GM12878 (cell line): ENCODE measurements at regions not wholly inside any gene's neighbourhood (a gene's known extent, or its start where the extent isn't known, plus 50 kb on each side); places are given as distances from the start of the nearest gene placed in this dataset.

Experiments used
- ATAC-seq: fragments of 200-7000 bp; cut with Tn5 transposase; 3 replicates; pipeline ENCODE4 v1.9.1; 2020; ENCODE audit warnings: mild to moderate bottlenecking, moderate library complexity
- BruUV-seq: library from RNA; stranded (reverse); fragments of 400-500 nt; replicated peaks from 2 replicates; lab custom pipeline; 2021; lab: Mats Ljungman, UMichigan
- CTCF ChIA-PET: fragments of 300-600 bp; sonication (Branson Sonifier 250); formaldehyde crosslinking; extraction: SDS; loops from one replicate; lab custom pipeline; 2021; ENCODE audit warnings: inconsistent platforms; lab: Yijun Ruan, JAX
- POLR2A ChIA-PET: fragments of 350-600 bp; formaldehyde crosslinking; extraction: SDS; loops from one replicate; lab custom pipeline; 2021; ENCODE audit warnings: inconsistent platforms; lab: Charles Lee
- RAD21 ChIA-PET: fragments of 300-600 bp; sonication (Branson Sonifier 250); formaldehyde crosslinking; loops from one replicate; lab custom pipeline; 2023; ENCODE audit warnings: antibody characterized with exemption; ENCODE audit not compliant: unreplicated experiment; lab: Charles Lee
- SMC1A ChIA-PET: fragments of 300-600 bp; sonication (Branson Sonifier 250); formaldehyde crosslinking; loops from one replicate; lab custom pipeline; 2023; ENCODE audit not compliant: unreplicated experiment, uncharacterized antibody; lab: Charles Lee
- DNase-seq: peaks from one replicate; pipeline ENCODE4 v3.0.0-alpha.2; 2011; ENCODE audit warnings: low read depth, low spot score
- FAIRE-seq: peaks from 3 replicates; lab custom pipeline; 2011; peaks lifted over from hg19 to GRCh38; lab: Jason Lieb, UNC
- H2AFZ ChIP-seq: 2 replicates; pipeline ENCODE4 v1.6.0; 2011; ENCODE audit warnings: low read depth, low read length, control low read depth; ENCODE audit not compliant: control insufficient read depth
- H3K27ac ChIP-seq: 2 replicates; pipeline ENCODE4 v1.5.1; 2011; ENCODE audit warnings: control low read depth; ENCODE audit not compliant: control insufficient read depth, insufficient read depth
- H3K27me3 ChIP-seq, 2 experiments: replicated peaks in 1 of 2; 2 replicates each; pipeline versions ENCODE4 v1.6.0 to v1.6.1; 2011; ENCODE audit warnings: low read length in 1 of 2; ENCODE audit not compliant: control insufficient read depth in 2 of 2, insufficient read depth in 2 of 2
- H3K36me3 ChIP-seq, 2 experiments: 2 replicates each; pipeline ENCODE4 v1.5.1; 2011; ENCODE audit warnings: low read length in 1 of 2; ENCODE audit not compliant: control insufficient read depth in 2 of 2, insufficient read depth in 2 of 2
- H3K4me1 ChIP-seq: 2 replicates; pipeline ENCODE4 v1.6.1; 2011; ENCODE audit warnings: mild to moderate bottlenecking, low read length, moderate library complexity, mixed read lengths; ENCODE audit not compliant: control insufficient read depth, insufficient read depth
- H3K4me2 ChIP-seq: 2 replicates; pipeline ENCODE4 v1.6.0; 2011; ENCODE audit warnings: control low read depth; ENCODE audit not compliant: control insufficient read depth, insufficient read depth
- H3K4me3 ChIP-seq: fragments of 200-600 bp; sonication (generic); 2 replicates; pipeline ENCODE4 v1.5.1; 2016
- H3K79me2 ChIP-seq: 2 replicates; pipeline ENCODE4 v1.6.0; 2011; ENCODE audit warnings: low read length; ENCODE audit not compliant: control insufficient read depth, insufficient read depth
- H3K9ac ChIP-seq: 2 replicates; pipeline ENCODE4 v1.8.0; 2011; ENCODE audit warnings: low read length, control low read depth, mixed read lengths; ENCODE audit not compliant: control insufficient read depth, insufficient read depth
- H3K9me3 ChIP-seq: replicated peaks from 3 replicates; pipeline ENCODE4 v1.5.1; 2011; ENCODE audit warnings: mild to moderate bottlenecking, low read length; ENCODE audit not compliant: control insufficient read depth, insufficient read depth
- H4K20me1 ChIP-seq: 2 replicates; pipeline ENCODE4 v1.6.0; 2011; ENCODE audit not compliant: control insufficient read depth, insufficient read depth
- ATF7 ChIP-seq: fragments of 450-650 bp; IDR thresholded peaks from 2 replicates; pipeline ENCODE4 v1.6.1; 2016; ENCODE audit warnings: low read depth, mild to moderate bottlenecking
- CUX1 ChIP-seq: IDR thresholded peaks from 2 replicates; pipeline ENCODE4 v1.6.1; 2012; ENCODE audit warnings: improper control_type of control experiment, low read depth, low read length; ENCODE audit not compliant: insufficient replicate concordance
- E2F4 ChIP-seq: IDR thresholded peaks from 2 replicates; pipeline ENCODE4 v1.6.1; 2012; ENCODE audit warnings: low read depth, low read length, improper control_type of control experiment
- IKZF2 ChIP-seq, 2 experiments: fragments of 450-650 bp; IDR thresholded peaks; 2 replicates each; pipeline ENCODE4 v1.6.1; 2017; ENCODE audit warnings: mild to moderate bottlenecking in 2 of 2, moderate library complexity in 2 of 2
- MEF2B ChIP-seq: fragments of 450-650 bp; IDR thresholded peaks from 2 replicates; pipeline ENCODE4 v1.6.1; 2018; ENCODE audit warnings: mild to moderate bottlenecking, moderate library complexity; ENCODE audit not compliant: partially characterized antibody, poor library complexity, severe bottlenecking
- MYB ChIP-seq: fragments of 150-350 bp; IDR thresholded peaks from 2 replicates; pipeline ENCODE4 v1.6.1; 2014; ENCODE audit warnings: mild to moderate bottlenecking, low read depth, low read length, borderline replicate concordance
- NBN ChIP-seq: fragments of 450-650 bp; IDR thresholded peaks from 2 replicates; pipeline ENCODE4 v1.6.1; 2016
- NR2C1 ChIP-seq: fragments of 450-650 bp; IDR thresholded peaks from 2 replicates; pipeline ENCODE4 v1.6.1; 2017; ENCODE audit warnings: antibody characterized with exemption, mild to moderate bottlenecking, moderate library complexity
- POU2F2 ChIP-seq: IDR thresholded peaks from 3 replicates; pipeline ENCODE4 v1.6.1; 2011; ENCODE audit warnings: low read depth, mild to moderate bottlenecking, low read length, borderline replicate concordance
- SRF ChIP-seq, 2 experiments: IDR thresholded peaks; 2 replicates each; pipeline ENCODE4 v1.6.1; 2011; ENCODE audit warnings: low read depth in 2 of 2, low read length in 2 of 2, mild to moderate bottlenecking in 1 of 2, moderate library complexity in 1 of 2
- SUZ12 ChIP-seq: fragments of 200-600 bp; sonication (generic); IDR thresholded peaks from one replicate; pipeline ENCODE4 v1.6.1; 2018; ENCODE audit warnings: antibody characterized with exemption, mild to moderate bottlenecking; ENCODE audit not compliant: unreplicated experiment
- ZBED1 ChIP-seq: IDR thresholded peaks from 2 replicates; pipeline ENCODE4 v1.6.1; 2016; ENCODE audit warnings: borderline replicate concordance
- WGBS: methylation state at CpG from one replicate; pipeline ENCODE4 v1.1.6; 2016; ENCODE audit warnings: low lambda C conversion rate; ENCODE audit not compliant: insufficient replicate concordance, insufficient coverage; ENCODE audit errors: missing lambda C conversion rate; 5-methylcytosine and 5-hydroxymethylcytosine counted together
- in situ Hi-C: fragments of 300-500 bp; cut with MboI; formaldehyde crosslinking; loops from 9 replicates; pipeline ENCODE4 v1.14.3; 2018; ENCODE audit warnings: mixed read lengths
- intact Hi-C: fragments of 100-400 bp; cut with micrococcal nuclease; formaldehyde crosslinking; loops from one replicate; pipeline ENCODE4 v1.14.2; 2022; ENCODE audit not compliant: unreplicated experiment
- TF ChIP-seq, protein P1 (sequence below): fragments of 450-650 bp; IDR thresholded peaks from 2 replicates; pipeline ENCODE4 v1.6.1; 2017; ENCODE audit warnings: mild to moderate bottlenecking, moderate library complexity

DNA sequence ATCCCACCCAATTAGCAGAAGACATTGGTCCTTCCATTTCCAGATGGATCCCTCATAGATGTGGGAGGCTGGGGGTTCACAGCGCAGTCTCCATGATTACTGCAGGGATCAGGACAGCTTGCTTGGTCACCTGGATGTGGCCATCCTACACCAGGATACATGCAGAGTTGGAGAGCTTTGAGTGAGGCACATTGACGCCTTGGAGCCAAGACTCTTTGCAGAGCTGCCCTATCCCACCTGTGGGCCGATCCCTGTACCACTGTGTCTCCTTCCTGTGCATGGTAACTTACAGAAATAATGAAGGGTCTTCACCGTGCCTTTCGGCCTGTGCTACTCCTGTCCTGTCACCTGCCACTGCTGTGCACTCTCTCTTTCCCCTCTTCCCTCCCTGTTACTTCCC is 444.8 kb downstream of the GLRX3 start:
- Histone ChIP-seq H3K4me2 (no peak overlapping the region), H3K4me1 (no peaks in the 10 kb centered on the region), H3K9ac (no peak overlapping the region), H3K36me3 (no peaks in the 10 kb centered on the region), H2AFZ (no peak overlapping the region), H3K79me2 (no peaks in the 10 kb centered on the region), H3K4me3 (no peak overlapping the region), H4K20me1 (no peaks in the 10 kb centered on the region), H3K27ac (no peak overlapping the region), H3K27me3 (no peaks in the 10 kb centered on the region), H3K9me3 (no peaks in the 10 kb centered on the region)
- ChIA-PET RAD21 (no interaction called here), SMC1A (no interaction called here), CTCF (no interaction called here), POLR2A (no interaction called here)
- DNase-seq (no peak), FAIRE-seq (no peak), ATAC-seq (no peak)
- intact Hi-C loops: no loop called here
- 38% methylated on average over 5 of the region's 5 CpGs for WGBS
- in situ Hi-C loops: no loop called here
- TF ChIP-seq NR2C1: no peak
- no peak for TF ChIP-seq POU2F2
- TF ChIP-seq NBN: no peak
- TF ChIP-seq ATF7: no peak
- TF ChIP-seq ZBED1: no peak
- TF ChIP-seq E2F4: no peak
- TF ChIP-seq IKZF2 (IDR thresholded peaks at IDR 0.05): no peak
- no peak for TF ChIP-seq SRF (IDR thresholded peaks at IDR 0.05; ENCODE audit: low read depth in 2 of 2, low read length in 2 of 2)
- TF ChIP-seq, protein P1, sequence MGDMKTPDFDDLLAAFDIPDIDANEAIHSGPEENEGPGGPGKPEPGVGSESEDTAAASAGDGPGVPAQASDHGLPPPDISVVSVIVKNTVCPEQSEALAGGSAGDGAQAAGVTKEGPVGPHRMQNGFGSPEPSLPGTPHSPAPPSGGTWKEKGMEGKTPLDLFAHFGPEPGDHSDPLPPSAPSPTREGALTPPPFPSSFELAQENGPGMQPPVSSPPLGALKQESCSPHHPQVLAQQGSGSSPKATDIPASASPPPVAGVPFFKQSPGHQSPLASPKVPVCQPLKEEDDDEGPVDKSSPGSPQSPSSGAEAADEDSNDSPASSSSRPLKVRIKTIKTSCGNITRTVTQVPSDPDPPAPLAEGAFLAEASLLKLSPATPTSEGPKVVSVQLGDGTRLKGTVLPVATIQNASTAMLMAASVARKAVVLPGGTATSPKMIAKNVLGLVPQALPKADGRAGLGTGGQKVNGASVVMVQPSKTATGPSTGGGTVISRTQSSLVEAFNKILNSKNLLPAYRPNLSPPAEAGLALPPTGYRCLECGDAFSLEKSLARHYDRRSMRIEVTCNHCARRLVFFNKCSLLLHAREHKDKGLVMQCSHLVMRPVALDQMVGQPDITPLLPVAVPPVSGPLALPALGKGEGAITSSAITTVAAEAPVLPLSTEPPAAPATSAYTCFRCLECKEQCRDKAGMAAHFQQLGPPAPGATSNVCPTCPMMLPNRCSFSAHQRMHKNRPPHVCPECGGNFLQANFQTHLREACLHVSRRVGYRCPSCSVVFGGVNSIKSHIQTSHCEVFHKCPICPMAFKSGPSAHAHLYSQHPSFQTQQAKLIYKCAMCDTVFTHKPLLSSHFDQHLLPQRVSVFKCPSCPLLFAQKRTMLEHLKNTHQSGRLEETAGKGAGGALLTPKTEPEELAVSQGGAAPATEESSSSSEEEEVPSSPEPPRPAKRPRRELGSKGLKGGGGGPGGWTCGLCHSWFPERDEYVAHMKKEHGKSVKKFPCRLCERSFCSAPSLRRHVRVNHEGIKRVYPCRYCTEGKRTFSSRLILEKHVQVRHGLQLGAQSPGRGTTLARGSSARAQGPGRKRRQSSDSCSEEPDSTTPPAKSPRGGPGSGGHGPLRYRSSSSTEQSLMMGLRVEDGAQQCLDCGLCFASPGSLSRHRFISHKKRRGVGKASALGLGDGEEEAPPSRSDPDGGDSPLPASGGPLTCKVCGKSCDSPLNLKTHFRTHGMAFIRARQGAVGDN: no peak
- no peak for TF ChIP-seq SUZ12
- TF ChIP-seq MEF2B: no peak
- TF ChIP-seq CUX1: no peak
- TF ChIP-seq MYB: no peak
- no TSS peak for BruUV-seq
